Fibroblast of lung (primary cell): ENCODE measurements at regions not wholly inside any gene's neighbourhood (a gene's known extent, or its start where the extent isn't known, plus 50 kb on each side); places are given as distances from the start of the nearest gene placed in this dataset.

ENCODE experiments used
- EZH2 ChIP-seq: IDR thresholded peaks from 2 replicates; pipeline ENCODE4 v1.5.1; 2012; ENCODE audit warnings: low read length, control low read depth, mild to moderate bottlenecking; ENCODE audit errors: missing control alignments
- TF ChIP-seq, protein P1 (sequence below), 2 donors: IDR thresholded peaks in 1 of 2; conservative IDR thresholded peaks in 1 of 2; 1 replicate in 1 of 2; 2 replicates in 1 of 2; pipeline ENCODE4 v1.5.1; 2011 to 2012; ENCODE audit warnings: low read length in 2 of 2, control low read depth in 1 of 2, inconsistent platforms in 1 of 2, low read depth in 1 of 2, mild to moderate bottlenecking in 1 of 2

- TF ChIP-seq, protein P1, sequence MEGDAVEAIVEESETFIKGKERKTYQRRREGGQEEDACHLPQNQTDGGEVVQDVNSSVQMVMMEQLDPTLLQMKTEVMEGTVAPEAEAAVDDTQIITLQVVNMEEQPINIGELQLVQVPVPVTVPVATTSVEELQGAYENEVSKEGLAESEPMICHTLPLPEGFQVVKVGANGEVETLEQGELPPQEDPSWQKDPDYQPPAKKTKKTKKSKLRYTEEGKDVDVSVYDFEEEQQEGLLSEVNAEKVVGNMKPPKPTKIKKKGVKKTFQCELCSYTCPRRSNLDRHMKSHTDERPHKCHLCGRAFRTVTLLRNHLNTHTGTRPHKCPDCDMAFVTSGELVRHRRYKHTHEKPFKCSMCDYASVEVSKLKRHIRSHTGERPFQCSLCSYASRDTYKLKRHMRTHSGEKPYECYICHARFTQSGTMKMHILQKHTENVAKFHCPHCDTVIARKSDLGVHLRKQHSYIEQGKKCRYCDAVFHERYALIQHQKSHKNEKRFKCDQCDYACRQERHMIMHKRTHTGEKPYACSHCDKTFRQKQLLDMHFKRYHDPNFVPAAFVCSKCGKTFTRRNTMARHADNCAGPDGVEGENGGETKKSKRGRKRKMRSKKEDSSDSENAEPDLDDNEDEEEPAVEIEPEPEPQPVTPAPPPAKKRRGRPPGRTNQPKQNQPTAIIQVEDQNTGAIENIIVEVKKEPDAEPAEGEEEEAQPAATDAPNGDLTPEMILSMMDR (conservative IDR thresholded peaks at IDR 0.05 in 1 of 2, IDR thresholded peaks at IDR 0.05 in 1 of 2; ENCODE audit: low read depth in 1 of 2, low read length in 2 of 2) = no peak
- no peak for TF ChIP-seq EZH2
These were observed 279.0 kb downstream of the BCOR start for GRCh38 chrX:39818750-39819149.
